ENCODE measurements at regions not wholly inside any gene's neighbourhood (a gene's known extent, or its start where the extent isn't known, plus 50 kb on each side); places are given as distances from the start of the nearest gene placed in this dataset.

GRCh38 chr7:155388561-155388960, 69.4 kb upstream of the EN2 start:
- H3K4me2 ChIP-seq (ENCODE audit: low read depth, low read length, poor library complexity, severe bottlenecking), result no peak overlapping the region
- H3K79me2 ChIP-seq (ENCODE audit: insufficient read depth, low read length), result no peaks in the 10 kb centered on the region
- no peaks in the 10 kb centered on the region for H3K9me3 ChIP-seq (ENCODE audit: insufficient read depth, low read length)
- no peaks in the 10 kb centered on the region for H3K9me2 ChIP-seq (replicated peaks; ENCODE audit: insufficient read depth, low read length)
- no peak overlapping the region for H3K27ac ChIP-seq (ENCODE audit: low read depth, low read length)
- H2AFZ ChIP-seq (ENCODE audit: low read depth, low read length, severe bottlenecking), result no peak overlapping the region
- H4K20me1 ChIP-seq (ENCODE audit: low read depth, low read length), result no peaks in the 10 kb centered on the region
- TF ChIP-seq, protein P1, sequence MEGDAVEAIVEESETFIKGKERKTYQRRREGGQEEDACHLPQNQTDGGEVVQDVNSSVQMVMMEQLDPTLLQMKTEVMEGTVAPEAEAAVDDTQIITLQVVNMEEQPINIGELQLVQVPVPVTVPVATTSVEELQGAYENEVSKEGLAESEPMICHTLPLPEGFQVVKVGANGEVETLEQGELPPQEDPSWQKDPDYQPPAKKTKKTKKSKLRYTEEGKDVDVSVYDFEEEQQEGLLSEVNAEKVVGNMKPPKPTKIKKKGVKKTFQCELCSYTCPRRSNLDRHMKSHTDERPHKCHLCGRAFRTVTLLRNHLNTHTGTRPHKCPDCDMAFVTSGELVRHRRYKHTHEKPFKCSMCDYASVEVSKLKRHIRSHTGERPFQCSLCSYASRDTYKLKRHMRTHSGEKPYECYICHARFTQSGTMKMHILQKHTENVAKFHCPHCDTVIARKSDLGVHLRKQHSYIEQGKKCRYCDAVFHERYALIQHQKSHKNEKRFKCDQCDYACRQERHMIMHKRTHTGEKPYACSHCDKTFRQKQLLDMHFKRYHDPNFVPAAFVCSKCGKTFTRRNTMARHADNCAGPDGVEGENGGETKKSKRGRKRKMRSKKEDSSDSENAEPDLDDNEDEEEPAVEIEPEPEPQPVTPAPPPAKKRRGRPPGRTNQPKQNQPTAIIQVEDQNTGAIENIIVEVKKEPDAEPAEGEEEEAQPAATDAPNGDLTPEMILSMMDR (IDR thresholded peaks at IDR 0.05; ENCODE audit: insufficient read depth, low read length, poor library complexity, severe bottlenecking), result no peak
- TF ChIP-seq EZH2phosphoT487 (conservative IDR thresholded peaks at IDR 0.05; ENCODE audit: low read length), result no peak
- no peaks in the 10 kb centered on the region for H3K36me3 ChIP-seq (ENCODE audit: low read length)
- H3K27me3 ChIP-seq (ENCODE audit: low read length), result no peaks in the 10 kb centered on the region
- H3K4me3 ChIP-seq (ENCODE audit: insufficient read depth, low read length, poor library complexity, severe bottlenecking), result no peak overlapping the region
- H3K9ac ChIP-seq (ENCODE audit: low read length), result no peak overlapping the region
- no peaks in the 10 kb centered on the region for H3F3A ChIP-seq (ENCODE audit: insufficient read depth)

- Histone ChIP-seq H2AFZ (ENCODE audit: low read depth, low read length, severe bottlenecking) (no peak overlapping the region), H4K20me1 (ENCODE audit: low read depth, low read length) (no peaks in the 10 kb centered on the region), H3F3A (ENCODE audit: insufficient read depth) (no peaks in the 10 kb centered on the region), H3K27ac (ENCODE audit: low read depth, low read length) (no peak overlapping the region), H3K79me2 (ENCODE audit: insufficient read depth, low read length) (no peaks in the 10 kb centered on the region), H3K9ac (ENCODE audit: low read length) (no peak overlapping the region), H3K4me3 (ENCODE audit: insufficient read depth, low read length, poor library complexity, severe bottlenecking) (no peak overlapping the region), H3K9me3 (ENCODE audit: insufficient read depth, low read length) (no peaks in the 10 kb centered on the region), H3K27me3 (ENCODE audit: low read length) (no peaks in the 10 kb centered on the region), H3K36me3 (ENCODE audit: low read length) (no peaks in the 10 kb centered on the region), H3K9me2 (replicated peaks; ENCODE audit: insufficient read depth, low read length) (no peaks in the 10 kb centered on the region), H3K4me2 (ENCODE audit: low read depth, low read length, poor library complexity, severe bottlenecking) (no peak overlapping the region)
- TF ChIP-seq, protein P1 (IDR thresholded peaks at IDR 0.05; ENCODE audit: insufficient read depth, low read length, poor library complexity, severe bottlenecking), result no peak
- no peak for TF ChIP-seq EZH2phosphoT487 (conservative IDR thresholded peaks at IDR 0.05; ENCODE audit: low read length)
Measured at GRCh38 chr7:155391414-155391813, 66.5 kb upstream of the EN2 start.

GRCh38 chr7:155392726-155393570, 65.0 kb upstream of the EN2 start:
- no peak overlapping the region for H3K4me3 ChIP-seq (ENCODE audit: insufficient read depth, low read length, poor library complexity, severe bottlenecking)
- no peaks in the 10 kb centered on the region for H3K79me2 ChIP-seq (ENCODE audit: insufficient read depth, low read length)
- TF ChIP-seq EZH2phosphoT487 (conservative IDR thresholded peaks at IDR 0.05; ENCODE audit: low read length), result no peak
- TF ChIP-seq, protein P1 (IDR thresholded peaks at IDR 0.05; ENCODE audit: insufficient read depth, low read length, poor library complexity, severe bottlenecking), result no peak
- H3K27me3 ChIP-seq (ENCODE audit: low read length), result no peaks in the 10 kb centered on the region
- H3K36me3 ChIP-seq (ENCODE audit: low read length), result no peaks in the 10 kb centered on the region
- no peak overlapping the region for H3K4me2 ChIP-seq (ENCODE audit: low read depth, low read length, poor library complexity, severe bottlenecking)
- H2AFZ ChIP-seq (ENCODE audit: low read depth, low read length, severe bottlenecking), result no peak overlapping the region
- H3F3A ChIP-seq (ENCODE audit: insufficient read depth), result no peaks in the 10 kb centered on the region
- H3K9me2 ChIP-seq (replicated peaks; ENCODE audit: insufficient read depth, low read length), result no peaks in the 10 kb centered on the region
- no peak overlapping the region for H3K27ac ChIP-seq (ENCODE audit: low read depth, low read length)
- H4K20me1 ChIP-seq (ENCODE audit: low read depth, low read length), result no peaks in the 10 kb centered on the region
- no peak overlapping the region for H3K9ac ChIP-seq (ENCODE audit: low read length)
- H3K9me3 ChIP-seq (ENCODE audit: insufficient read depth, low read length), result no peaks in the 10 kb centered on the region

Measured in SU-DHL-6 (cell line).